ENCODE measurements at regions not wholly inside any gene's neighbourhood (a gene's known extent, or its start where the extent isn't known, plus 50 kb on each side); places are given as distances from the start of the nearest gene placed in this dataset.
"Not testable (repeated sequence)": the region's sequence is repeated elsewhere in the genome, so short reads cannot be mapped to it uniquely, and the experiment has no call there.

DNA sequence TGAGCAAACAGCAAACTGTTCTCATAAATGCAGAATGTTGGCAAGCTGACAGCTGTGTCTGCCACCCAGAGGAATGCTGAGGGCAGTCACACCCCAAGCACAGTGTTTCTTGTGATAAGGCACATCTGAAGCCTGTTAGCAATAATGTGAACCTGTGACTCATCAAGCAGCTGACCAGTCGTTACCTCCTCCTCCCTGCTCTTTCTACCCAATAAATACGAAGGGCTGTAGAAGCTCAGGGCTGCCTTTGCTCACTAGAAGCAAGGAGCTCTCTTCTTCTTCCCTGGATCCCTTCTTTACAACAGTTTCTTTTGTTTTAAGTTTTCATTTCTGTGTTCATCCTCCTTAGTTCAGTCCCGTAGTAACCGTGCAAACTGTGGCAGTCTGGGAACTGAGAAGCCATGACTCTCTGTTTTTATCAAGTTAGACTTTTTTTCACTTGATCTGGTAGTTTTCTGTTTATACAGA is 160.3 kb upstream of the ZNF184 start:
- H3K9me3 Mint-ChIP-seq; POLR2A ChIA-PET; H3K4me3 Mint-ChIP-seq; H3K27ac Mint-ChIP-seq; CTCF ChIA-PET; DNase-seq; H3K36me3 Mint-ChIP-seq (ENCODE audit: low read depth): not testable (repeated sequence)
- Mint-ChIP-seq H3K4me1 (peaks cover 14% of the 10 kb centered on the region), H3K27me3 (peaks cover 63% of the 10 kb centered on the region)

DNA sequence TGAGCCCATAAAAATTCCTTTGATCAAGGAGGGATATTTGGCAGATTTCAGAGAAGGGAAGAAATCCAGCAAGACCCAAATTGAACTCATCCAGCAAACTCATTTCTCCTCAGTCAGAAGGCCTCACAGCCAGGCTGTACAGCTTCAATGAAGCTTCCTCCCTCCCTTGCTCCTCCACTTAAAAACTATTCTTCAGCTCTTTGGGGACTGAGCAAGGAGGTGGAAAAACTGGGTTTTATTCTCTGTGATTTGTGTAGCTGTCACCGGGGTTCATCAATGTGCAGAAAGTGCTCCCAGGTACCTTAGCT is 158.7 kb upstream of the ZNF184 start:
- POLR2A ChIA-PET = interaction anchor here (0.7 kb wide), 1 partner anchor 11 kb away, joined by 3 read pairs; no protein-coding TSS in a partner anchor
- Mint-ChIP-seq H3K36me3 (ENCODE audit: low read depth) (no peaks in the 10 kb centered on the region), H3K4me1 (peaks cover 14% of the 10 kb centered on the region), H3K27ac (no peak overlapping the region), H3K27me3 (peaks cover 63% of the 10 kb centered on the region), H3K4me3 (peak overlapping the region; percentile 59), H3K9me3 (peaks cover 3% of the 10 kb centered on the region)
- CTCF ChIA-PET = interaction anchor here (0.9 to 1.1 kb wide), 2 partner anchors 16 to 518 kb away, joined by 3 read pairs; no protein-coding TSS in a partner anchor
- DNase-seq = no peak

- peak; percentile 14 for DNase-seq
- peaks cover 3% of the 10 kb centered on the region for H3K9me3 Mint-ChIP-seq
- POLR2A ChIA-PET = interaction anchor here (0.7 kb wide), 1 partner anchor 10 kb away, joined by 3 read pairs; no protein-coding TSS in a partner anchor
- CTCF ChIA-PET = interaction anchor here (0.9 to 1.1 kb wide), 2 partner anchors 16 to 518 kb away, joined by 3 read pairs; no protein-coding TSS in a partner anchor
- H3K4me3 Mint-ChIP-seq = peak overlapping the region; percentile 59
- peaks cover 65% of the 10 kb centered on the region for H3K27me3 Mint-ChIP-seq
- no peak overlapping the region for H3K27ac Mint-ChIP-seq
- H3K36me3 Mint-ChIP-seq (ENCODE audit: low read depth) = no peaks in the 10 kb centered on the region
- peaks cover 14% of the 10 kb centered on the region for H3K4me1 Mint-ChIP-seq
Observed at GRCh38 chr6:27630727-27631608, 158.1 kb upstream of the ZNF184 start.

GRCh38 chr6:27624694-27625262 is 151.9 kb upstream of the ZNF184 start:
- ChIA-PET CTCF (interaction anchor here (1.5 kb wide), 1 partner anchor 387 kb away, joined by 3 read pairs; no protein-coding TSS in a partner anchor), POLR2A (no interaction called here)
- Mint-ChIP-seq H3K9me3 (no peaks in the 10 kb centered on the region), H3K4me3 (no peak overlapping the region), H3K27ac (no peak overlapping the region), H3K4me1 (no peaks in the 10 kb centered on the region), H3K27me3 (peaks cover 43% of the 10 kb centered on the region), H3K36me3 (ENCODE audit: low read depth) (no peaks in the 10 kb centered on the region)
- DNase-seq = no peak

DNA sequence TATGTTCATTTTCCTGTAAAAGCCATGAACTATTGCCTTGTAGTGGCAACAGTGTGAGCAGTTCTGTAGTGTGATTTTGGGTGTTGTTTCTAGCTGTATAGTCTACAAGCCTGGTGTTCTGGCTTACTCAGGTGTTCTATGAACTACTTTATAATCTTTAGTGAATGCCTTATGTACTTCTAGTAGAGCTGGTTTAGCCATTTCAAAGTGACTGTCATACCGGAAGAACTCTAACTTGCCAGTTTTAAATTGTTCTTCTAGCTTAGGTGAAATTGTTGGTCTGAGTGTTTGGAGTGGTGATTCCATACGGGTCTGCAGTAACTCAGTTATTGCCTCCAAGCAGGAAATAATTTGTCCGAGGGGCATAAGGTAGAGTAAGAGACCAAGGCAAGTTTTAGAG is 150.2 kb upstream of the ZNF184 start:
- Mint-ChIP-seq H3K4me1 (peaks cover under 1% of the 10 kb centered on the region), H3K27me3 (peaks cover 46% of the 10 kb centered on the region), H3K4me3 (no peak overlapping the region), H3K36me3 (ENCODE audit: low read depth) (no peaks in the 10 kb centered on the region), H3K27ac (no peak overlapping the region), H3K9me3 (no peaks in the 10 kb centered on the region)
- POLR2A ChIA-PET = no interaction called here
- DNase-seq = no peak
- CTCF ChIA-PET = interaction anchor here (0.6 kb wide), 1 partner anchor 49 kb away, joined by 3 read pairs; no protein-coding TSS in a partner anchor

DNA sequence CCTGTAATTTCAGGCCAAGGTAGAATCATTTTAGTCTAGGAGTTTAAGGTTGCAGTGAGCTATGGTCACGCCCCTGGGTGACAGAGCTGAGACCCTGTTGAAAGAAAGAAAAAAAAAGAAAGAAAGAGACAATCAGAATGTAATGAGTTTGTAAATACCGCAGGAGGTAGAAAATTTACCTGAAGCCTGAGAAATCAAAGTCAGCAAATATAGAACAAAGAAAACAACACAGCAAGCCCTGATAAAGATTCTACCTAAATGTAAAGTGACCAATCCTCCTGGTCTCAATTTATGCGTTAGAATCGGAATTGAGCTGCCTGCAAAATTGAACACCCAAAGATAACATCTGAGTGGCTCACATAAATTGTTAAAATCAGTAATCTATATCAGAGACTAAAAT is 146.5 kb upstream of the ZNF184 start:
- H3K27ac Mint-ChIP-seq = no peak overlapping the region
- H3K4me1 Mint-ChIP-seq = peaks cover 16% of the 10 kb centered on the region
- H3K4me3 Mint-ChIP-seq = no peak overlapping the region
- ChIA-PET POLR2A (interaction anchor here (0.5 kb wide), 1 partner anchor 99 kb away, joined by 3 read pairs; no protein-coding TSS in a partner anchor), CTCF (interaction anchor here (0.9 kb wide), 1 partner anchor 10 kb away, joined by 3 read pairs; no protein-coding TSS in a partner anchor)
- DNase-seq = no peak
- no peaks in the 10 kb centered on the region for H3K9me3 Mint-ChIP-seq
- H3K36me3 Mint-ChIP-seq (ENCODE audit: low read depth) = no peaks in the 10 kb centered on the region
- H3K27me3 Mint-ChIP-seq = peaks cover 64% of the 10 kb centered on the region

GRCh38 chr6:27617700-27618689 is 145.1 kb upstream of the ZNF184 start:
- H3K4me1 Mint-ChIP-seq = peaks cover 16% of the 10 kb centered on the region
- no peak overlapping the region for H3K27ac Mint-ChIP-seq
- DNase-seq = no peak
- H3K36me3 Mint-ChIP-seq (ENCODE audit: low read depth) = no peaks in the 10 kb centered on the region
- ChIA-PET POLR2A (interaction anchor here (0.6 kb wide), 1 partner anchor 349 kb away, joined by 3 read pairs; no protein-coding TSS in a partner anchor), CTCF (no interaction called here)
- H3K4me3 Mint-ChIP-seq = peak overlapping the region; percentile 46
- no peaks in the 10 kb centered on the region for H3K9me3 Mint-ChIP-seq
- H3K27me3 Mint-ChIP-seq = peaks cover 59% of the 10 kb centered on the region

GRCh38 chr6:27617046-27617687 is 144.3 kb upstream of the ZNF184 start:
- CTCF ChIA-PET = no interaction called here
- Mint-ChIP-seq H3K4me1 (peaks cover 16% of the 10 kb centered on the region), H3K4me3 (peak overlapping the region; percentile 32), H3K27ac (no peak overlapping the region), H3K9me3 (no peaks in the 10 kb centered on the region), H3K36me3 (ENCODE audit: low read depth) (no peaks in the 10 kb centered on the region), H3K27me3 (peaks cover 62% of the 10 kb centered on the region)
- POLR2A ChIA-PET = no interaction called here
- DNase-seq = no peak

DNA sequence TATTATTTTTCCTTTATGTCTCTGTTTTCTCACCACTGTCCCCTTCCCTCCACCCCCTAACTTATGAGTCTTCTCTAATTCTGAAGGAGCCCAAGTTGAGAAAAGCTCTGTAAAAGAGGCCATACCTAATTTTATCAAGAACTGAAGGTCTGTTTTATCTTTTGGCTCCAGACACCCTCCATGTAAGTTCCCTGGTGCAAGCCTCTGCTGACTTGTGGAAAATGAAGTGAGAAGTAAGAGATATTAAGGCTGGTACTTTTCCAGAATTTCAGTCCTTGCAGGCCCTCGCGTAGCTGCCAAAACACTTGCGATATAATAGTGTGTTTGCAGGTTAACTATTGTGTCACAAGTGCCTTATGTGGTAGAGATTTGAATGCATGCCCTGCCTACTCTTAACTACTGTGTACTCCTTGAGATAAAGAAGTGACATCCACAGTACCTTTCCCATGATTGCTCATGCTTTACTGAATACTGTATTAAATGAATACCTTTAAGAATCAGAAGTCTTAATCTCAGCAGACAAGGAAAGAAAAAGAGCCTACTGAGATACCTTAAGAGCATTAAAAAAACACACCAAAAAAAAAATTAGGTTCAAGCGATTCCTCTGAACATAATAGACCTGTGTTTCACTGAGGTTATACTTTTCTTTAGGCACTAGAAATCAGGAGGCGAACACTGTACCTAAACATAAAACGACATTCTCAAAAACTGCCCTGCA is 143.6 kb upstream of the ZNF184 start:
- Mint-ChIP-seq H3K4me3 (peak overlapping the region; percentile 8), H3K27me3 (peaks cover 62% of the 10 kb centered on the region)

GRCh38 chr6:27611451-27611850 is 138.5 kb upstream of the ZNF184 start:
- no peaks in the 10 kb centered on the region for H3K9me3 Mint-ChIP-seq
- no peak overlapping the region for H3K4me3 Mint-ChIP-seq
- peaks cover 1% of the 10 kb centered on the region for H3K4me1 Mint-ChIP-seq
- H3K27me3 Mint-ChIP-seq = peaks cover 27% of the 10 kb centered on the region
- no peak overlapping the region for H3K27ac Mint-ChIP-seq
- POLR2A ChIA-PET = no interaction called here
- H3K36me3 Mint-ChIP-seq (ENCODE audit: low read depth) = no peaks in the 10 kb centered on the region
- DNase-seq = no peak
- CTCF ChIA-PET = no interaction called here

More for the DNA sequence above, 143.6 kb upstream of the ZNF184 start:
- Mint-ChIP-seq H3K27ac (no peak overlapping the region), H3K36me3 (ENCODE audit: low read depth) (no peaks in the 10 kb centered on the region), H3K4me1 (peaks cover 16% of the 10 kb centered on the region), H3K9me3 (no peaks in the 10 kb centered on the region)
- POLR2A ChIA-PET = no interaction called here
- CTCF ChIA-PET = no interaction called here
- DNase-seq = no peak

DNA sequence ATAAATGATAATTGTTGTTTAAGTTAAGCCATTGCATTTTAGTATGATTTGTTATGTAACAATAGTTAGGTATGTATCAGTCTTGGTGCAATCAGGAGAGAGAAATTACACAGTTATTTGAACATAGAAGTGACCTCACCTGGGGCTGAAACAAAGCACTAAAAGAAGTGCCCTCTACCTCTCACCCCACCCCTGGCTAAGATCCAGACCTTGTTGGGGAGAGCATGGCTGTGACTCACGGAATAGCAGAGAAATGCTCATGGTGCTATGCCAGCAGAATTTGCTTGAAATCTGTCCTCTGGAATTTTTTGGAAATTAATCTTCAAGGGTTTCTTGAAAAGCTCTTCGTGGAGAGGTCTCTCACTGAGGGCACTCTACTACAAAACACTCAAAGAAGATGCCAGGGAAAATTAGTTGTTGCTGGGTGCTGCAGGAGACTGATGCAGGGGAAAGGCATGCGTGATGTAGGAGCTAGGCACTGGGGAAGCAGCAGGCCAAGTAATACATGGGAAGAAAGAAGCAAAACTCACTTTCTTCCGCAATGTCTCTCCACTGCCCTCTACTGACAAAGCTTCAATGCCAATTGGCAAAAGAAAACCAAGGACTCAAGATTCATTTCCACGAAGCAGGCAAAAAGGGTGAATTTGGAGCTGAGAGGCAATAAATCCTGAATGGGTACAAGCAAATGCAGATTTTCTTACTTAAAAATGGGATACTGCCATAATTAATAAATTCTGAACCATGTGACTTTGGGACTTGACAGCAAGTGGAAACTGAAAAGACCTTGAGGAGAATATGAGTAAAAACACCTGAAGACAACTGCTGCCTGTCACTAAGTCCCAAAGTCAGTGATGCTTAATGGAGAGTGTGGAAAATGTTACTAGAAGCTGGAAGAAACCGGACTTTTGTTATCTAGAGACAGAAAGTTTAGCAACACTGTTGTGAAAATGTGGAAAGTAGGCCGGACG is 136.3 kb upstream of the ZNF184 start:
- no peaks in the 10 kb centered on the region for H3K9me3 Mint-ChIP-seq
- CTCF ChIA-PET = interaction anchor here (0.5 to 1.8 kb wide), 4 partner anchors 8 to 89 kb away, joined by 3 to 4 read pairs (median 4); no protein-coding TSS in a partner anchor
- H3K27ac Mint-ChIP-seq = no peak overlapping the region
- POLR2A ChIA-PET = no interaction called here
- no peaks in the 10 kb centered on the region for H3K36me3 Mint-ChIP-seq (ENCODE audit: low read depth)
- DNase-seq = peak; percentile 38
- H3K4me3 Mint-ChIP-seq = no peak overlapping the region
- H3K27me3 Mint-ChIP-seq = peaks cover 39% of the 10 kb centered on the region
- H3K4me1 Mint-ChIP-seq = peaks cover 19% of the 10 kb centered on the region
